Colonic mucosa (tissue), 4 donors: ENCODE measurements at regions not wholly inside any gene's neighbourhood (a gene's known extent, or its start where the extent isn't known, plus 50 kb on each side); places are given as distances from the start of the nearest gene placed in this dataset.

Experiments used
- DNase-seq: peaks from one replicate; pipeline ENCODE4 v3.0.0-alpha.2; 2020
- H3K27ac ChIP-seq: fragments of 200-600 bp; one replicate; pipeline ENCODE4 v1.8.0; 2021
- H3K27me3 ChIP-seq: fragments of 200-600 bp; one replicate; pipeline ENCODE4 v1.8.0; 2021
- H3K36me3 ChIP-seq: fragments of 200-600 bp; one replicate; pipeline ENCODE4 v1.8.0; 2021
- H3K4me1 ChIP-seq: fragments of 200-600 bp; one replicate; pipeline ENCODE4 v1.8.0; 2021; ENCODE audit warnings: mild to moderate bottlenecking
- H3K4me3 ChIP-seq: fragments of 200-600 bp; one replicate; pipeline ENCODE4 v1.8.0; 2021
- H3K9ac ChIP-seq, 2 donors: one replicate each; pipeline ENCODE4 v1.7.0; 2013; ENCODE audit warnings: control low read depth in 2 of 2, low read depth in 2 of 2, low read length in 2 of 2
- H3K9me3 ChIP-seq: fragments of 200-600 bp; one replicate; pipeline ENCODE4 v1.8.0; 2021
- intact Hi-C: fragments of 100-400 bp; cut with DNase I; formaldehyde crosslinking; loops from one replicate; pipeline ENCODE4 v1.14.1; 2022
- TF ChIP-seq, protein P1 (sequence below): fragments of 200-600 bp; IDR thresholded peaks from one replicate; pipeline ENCODE4 v1.8.0; 2022; ENCODE audit warnings: antibody characterized with exemption, mild to moderate bottlenecking
- donor health status: healthy.
- donor health status: DM: no; HTN: no; CAD: no.
- donor health status: DM: no; HTN: no; CAD: no.

- Histone ChIP-seq H3K9ac (no peak overlapping the region), H3K27me3 (no peaks in the 10 kb centered on the region), H3K4me1 (no peaks in the 10 kb centered on the region), H3K9me3 (no peaks in the 10 kb centered on the region), H3K27ac (no peak overlapping the region), H3K36me3 (no peaks in the 10 kb centered on the region), H3K4me3 (no peak overlapping the region)
- intact Hi-C loops = no loop called here
- TF ChIP-seq, protein P1, sequence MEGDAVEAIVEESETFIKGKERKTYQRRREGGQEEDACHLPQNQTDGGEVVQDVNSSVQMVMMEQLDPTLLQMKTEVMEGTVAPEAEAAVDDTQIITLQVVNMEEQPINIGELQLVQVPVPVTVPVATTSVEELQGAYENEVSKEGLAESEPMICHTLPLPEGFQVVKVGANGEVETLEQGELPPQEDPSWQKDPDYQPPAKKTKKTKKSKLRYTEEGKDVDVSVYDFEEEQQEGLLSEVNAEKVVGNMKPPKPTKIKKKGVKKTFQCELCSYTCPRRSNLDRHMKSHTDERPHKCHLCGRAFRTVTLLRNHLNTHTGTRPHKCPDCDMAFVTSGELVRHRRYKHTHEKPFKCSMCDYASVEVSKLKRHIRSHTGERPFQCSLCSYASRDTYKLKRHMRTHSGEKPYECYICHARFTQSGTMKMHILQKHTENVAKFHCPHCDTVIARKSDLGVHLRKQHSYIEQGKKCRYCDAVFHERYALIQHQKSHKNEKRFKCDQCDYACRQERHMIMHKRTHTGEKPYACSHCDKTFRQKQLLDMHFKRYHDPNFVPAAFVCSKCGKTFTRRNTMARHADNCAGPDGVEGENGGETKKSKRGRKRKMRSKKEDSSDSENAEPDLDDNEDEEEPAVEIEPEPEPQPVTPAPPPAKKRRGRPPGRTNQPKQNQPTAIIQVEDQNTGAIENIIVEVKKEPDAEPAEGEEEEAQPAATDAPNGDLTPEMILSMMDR = no peak
- DNase-seq = no peak
Measured at GRCh38 chr1:88060112-88060673, 623.9 kb upstream of the PKN2 start.

GRCh38 chr1:88060750-88061491, 623.2 kb upstream of the PKN2 start:
- no peaks in the 10 kb centered on the region for H3K4me1 ChIP-seq
- H3K27ac ChIP-seq = no peak overlapping the region
- DNase-seq = no peak
- H3K9ac ChIP-seq = no peak overlapping the region
- no peaks in the 10 kb centered on the region for H3K27me3 ChIP-seq
- TF ChIP-seq, protein P1 = no peak
- H3K4me3 ChIP-seq = no peak overlapping the region
- intact Hi-C loops = no loop called here
- no peaks in the 10 kb centered on the region for H3K36me3 ChIP-seq
- H3K9me3 ChIP-seq = no peaks in the 10 kb centered on the region

DNA sequence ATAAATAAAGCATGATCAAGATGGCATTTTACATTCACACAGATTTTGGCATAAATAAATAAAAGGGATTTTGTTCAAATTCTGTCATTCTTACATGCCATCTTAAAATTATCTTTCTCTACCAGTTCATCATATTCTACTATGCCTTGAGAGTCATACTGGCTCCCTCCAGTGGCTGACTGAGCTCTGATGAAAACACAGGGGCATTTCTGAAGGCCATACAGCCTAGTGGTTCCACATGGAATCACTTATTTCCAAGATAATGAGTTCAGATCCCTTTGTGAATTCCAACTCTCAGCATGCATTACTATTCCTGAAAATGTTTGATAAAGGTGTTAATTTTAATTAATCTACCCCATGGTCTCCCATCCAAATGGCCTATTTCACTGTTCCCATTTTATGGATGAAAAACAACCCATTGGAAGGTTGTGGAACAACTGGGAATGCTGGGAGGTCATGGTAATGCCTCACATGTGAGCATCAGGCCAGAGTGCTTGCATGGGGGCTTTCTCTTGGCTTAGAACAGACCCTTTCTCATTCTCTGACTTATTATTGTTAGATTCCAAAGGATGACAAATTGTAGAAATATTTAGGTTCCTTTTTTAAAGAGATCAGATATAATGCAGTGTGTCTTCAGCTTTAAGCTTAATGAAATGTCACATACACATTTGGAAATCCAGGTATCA, 622.4 kb upstream of the PKN2 start:
- H3K4me1 ChIP-seq = no peaks in the 10 kb centered on the region
- no peak overlapping the region for H3K9ac ChIP-seq
- H3K36me3 ChIP-seq = no peaks in the 10 kb centered on the region
- no peaks in the 10 kb centered on the region for H3K9me3 ChIP-seq
- intact Hi-C loops = no loop called here
- no peak overlapping the region for H3K4me3 ChIP-seq
- no peaks in the 10 kb centered on the region for H3K27me3 ChIP-seq
- peak; percentile 59 for DNase-seq
- H3K27ac ChIP-seq = no peak overlapping the region
- TF ChIP-seq, protein P1 = peak; percentile 66

- TF ChIP-seq, protein P1 = no peak
- intact Hi-C loops = no loop called here
- Histone ChIP-seq H3K27ac (no peak overlapping the region), H3K4me1 (no peaks in the 10 kb centered on the region), H3K36me3 (no peaks in the 10 kb centered on the region), H3K9me3 (no peaks in the 10 kb centered on the region), H3K4me3 (no peak overlapping the region), H3K27me3 (no peaks in the 10 kb centered on the region), H3K9ac (no peak overlapping the region)
- no peak for DNase-seq
Measured at GRCh38 chr1:88062650-88063153, 621.4 kb upstream of the PKN2 start.

DNA sequence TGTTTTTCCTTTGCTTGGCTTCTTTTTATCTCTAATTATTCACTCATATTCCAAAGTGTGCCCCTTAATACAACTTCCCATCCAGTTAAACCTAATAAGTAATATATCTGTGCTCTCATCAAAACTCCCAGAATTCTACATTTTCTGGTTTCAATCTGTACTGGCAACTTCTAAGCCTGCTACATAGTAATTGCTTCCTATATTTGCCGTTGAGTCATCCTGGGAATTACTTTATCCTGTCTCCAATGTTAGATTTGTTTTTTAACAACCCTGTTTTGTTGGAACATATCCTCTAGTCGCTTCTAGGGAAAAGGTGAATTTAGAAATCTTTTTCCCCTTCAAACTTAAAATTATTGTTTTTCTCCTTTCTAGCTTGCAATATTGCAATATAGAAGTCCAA, 620.5 kb upstream of the PKN2 start:
- intact Hi-C loops = no loop called here
- Histone ChIP-seq H3K4me3 (no peak overlapping the region), H3K27me3 (no peaks in the 10 kb centered on the region), H3K36me3 (no peaks in the 10 kb centered on the region), H3K9ac (no peak overlapping the region), H3K4me1 (no peaks in the 10 kb centered on the region), H3K9me3 (no peaks in the 10 kb centered on the region), H3K27ac (no peak overlapping the region)
- TF ChIP-seq, protein P1 = no peak
- no peak for DNase-seq
